NCI-H510A (cell line): ENCODE measurements at regions not wholly inside any gene's neighbourhood (a gene's known extent, or its start where the extent isn't known, plus 50 kb on each side); places are given as distances from the start of the nearest gene placed in this dataset.

Source experiments
- DNase-seq: peaks from one replicate; lab custom pipeline; 2025; lab: John Stamatoyannopoulos, UW

DNA sequence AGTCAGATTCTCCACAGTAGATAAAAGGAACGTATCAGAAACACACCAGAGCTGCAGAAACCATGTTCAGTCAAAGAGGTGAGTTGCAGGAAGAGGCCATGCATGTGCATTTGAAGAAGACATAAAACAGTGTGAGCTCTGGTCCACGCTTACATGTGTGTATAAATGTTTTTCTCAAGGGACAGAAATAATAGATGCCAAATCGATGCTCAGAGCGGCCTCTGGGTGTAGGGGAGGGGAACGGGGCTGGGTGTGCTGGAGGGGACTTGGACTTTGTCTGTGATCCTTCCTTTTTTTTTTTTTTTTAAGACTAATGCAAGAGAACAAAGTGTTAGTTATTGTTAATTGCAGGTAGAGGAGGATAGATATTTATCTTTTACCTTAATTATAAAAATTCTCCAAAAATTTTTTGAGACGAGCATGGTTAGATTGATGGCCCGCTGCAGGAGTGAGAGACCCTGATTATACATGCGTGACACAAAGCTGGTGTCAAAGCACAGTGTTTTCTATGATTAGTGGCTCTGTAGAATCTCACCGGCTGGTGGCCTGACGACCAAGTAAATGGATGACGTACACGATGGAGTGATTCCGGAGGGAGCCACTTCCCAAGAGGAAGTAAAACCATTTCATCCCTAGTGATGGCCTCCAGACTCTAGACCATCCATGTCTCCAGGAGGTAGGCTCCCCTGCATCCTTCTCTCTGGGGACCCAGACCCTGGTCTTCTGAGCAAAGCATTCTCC lies 240.2 kb downstream of the ENGASE start:
- DNase-seq: no peak

DNA sequence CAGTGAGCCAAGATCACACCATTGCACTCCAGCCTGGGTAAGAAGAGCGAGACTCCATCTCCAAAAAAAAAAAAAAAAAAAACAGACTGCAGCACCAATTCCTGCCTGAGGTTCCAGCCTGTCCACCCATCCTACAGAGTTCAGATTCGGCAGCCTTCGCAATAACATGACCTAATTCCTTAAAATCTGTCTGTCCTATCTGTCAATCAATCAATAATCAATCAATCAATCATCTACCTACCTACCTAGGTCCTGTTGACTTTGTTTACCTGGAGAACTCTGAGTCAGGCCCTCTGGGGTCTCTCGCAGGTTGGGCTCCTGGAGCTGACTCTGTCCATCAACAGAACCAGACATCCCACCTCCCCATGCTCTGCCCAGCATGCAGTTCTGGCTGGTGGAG lies 236.7 kb downstream of the ENGASE start:
- DNase-seq: no peak

DNA sequence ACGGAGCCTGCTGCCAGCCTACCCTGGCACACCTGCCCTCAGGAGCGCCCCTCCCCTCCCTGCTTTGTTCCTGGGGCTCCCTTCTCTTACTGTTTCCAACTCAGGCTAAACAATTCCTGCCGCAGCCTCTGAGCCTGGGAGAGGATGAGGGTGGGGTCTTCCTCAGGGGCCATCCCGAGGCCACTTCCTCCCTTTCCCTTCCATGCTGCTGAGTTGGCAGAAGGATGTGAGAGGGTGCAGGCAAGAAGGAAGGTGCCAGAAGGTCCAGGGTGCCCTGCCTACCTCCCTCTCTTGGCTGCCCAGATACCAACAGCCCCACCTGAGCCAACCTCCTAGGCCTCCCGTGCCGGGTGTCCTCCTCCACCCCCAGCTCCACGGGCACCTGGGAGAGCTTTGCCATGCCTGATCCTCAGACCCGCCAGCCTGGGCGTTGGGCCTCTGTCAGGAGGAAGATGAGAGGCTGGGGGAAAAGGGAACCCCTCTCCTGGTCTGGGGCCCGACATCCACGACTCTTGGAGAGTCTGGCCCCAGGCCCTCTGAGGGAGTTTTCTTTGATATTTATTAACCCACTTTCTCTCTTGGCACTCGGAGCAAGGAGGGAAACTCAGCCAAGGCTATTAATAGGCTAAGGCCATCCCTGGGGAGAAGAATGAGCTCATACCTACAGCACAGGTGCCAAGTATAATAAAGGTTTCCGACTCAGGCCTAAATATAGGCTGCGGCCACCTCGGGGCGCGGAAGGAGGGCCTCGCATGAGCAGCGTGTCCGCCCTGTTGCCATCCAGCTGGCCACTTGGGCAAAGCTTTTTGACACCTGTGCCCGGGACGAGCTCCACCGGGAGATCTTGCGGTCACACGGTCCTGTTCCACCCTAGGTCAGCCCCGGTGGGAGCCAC lies 232.0 kb downstream of the ENGASE start:
- DNase-seq: no peak

DNA sequence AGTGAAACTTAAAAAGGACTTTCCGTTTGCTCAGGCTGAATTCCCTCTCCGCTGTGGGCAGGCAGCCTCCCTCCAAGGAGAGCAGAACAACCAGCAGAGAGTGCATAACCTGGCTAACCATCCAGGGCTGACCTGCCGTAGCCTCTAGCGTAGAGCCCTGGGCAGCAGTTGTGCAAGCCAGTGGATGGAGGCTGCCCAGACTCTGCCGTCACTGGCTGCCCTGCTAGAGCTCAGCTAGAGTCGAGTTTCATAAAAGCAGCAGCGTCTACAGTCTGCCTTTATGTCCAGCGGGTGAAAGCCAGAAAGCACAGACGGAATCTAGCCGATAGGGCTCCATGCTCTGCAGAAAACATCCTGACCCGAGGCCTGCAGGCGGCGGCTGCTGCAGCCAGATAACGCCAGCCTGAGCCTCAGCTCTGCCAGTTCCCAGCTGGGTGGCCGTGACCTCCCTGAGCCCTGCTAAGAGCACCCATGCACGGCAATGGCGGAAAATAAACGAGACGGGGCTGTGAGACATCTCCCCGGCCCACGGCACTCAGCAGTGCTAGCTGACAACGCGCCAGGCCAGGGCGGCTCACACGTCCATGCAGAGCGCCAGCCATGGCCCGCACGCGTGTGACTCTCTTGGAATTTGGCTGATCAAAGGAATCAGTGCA lies 231.3 kb downstream of the ENGASE start:
- DNase-seq: no peak

DNA sequence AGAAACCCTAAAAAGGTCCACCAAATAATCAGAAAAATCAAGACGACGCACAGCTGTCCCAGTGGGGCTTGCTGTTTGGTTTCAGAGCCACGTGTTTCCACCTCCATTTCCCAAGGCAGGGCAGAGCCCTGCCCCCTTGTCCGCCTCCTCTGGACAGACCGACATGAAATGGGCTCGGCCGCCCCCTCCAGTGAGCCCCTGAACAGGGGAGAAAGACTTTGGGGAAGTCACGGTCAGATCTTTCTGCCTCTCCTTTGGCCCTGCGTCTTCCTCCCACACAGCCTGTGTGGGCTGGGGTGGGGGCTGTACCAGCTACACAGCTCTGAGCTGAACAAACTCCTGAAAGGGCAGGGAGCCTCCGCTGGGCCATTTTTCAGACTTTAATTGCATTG lies 230.7 kb downstream of the ENGASE start:
- DNase-seq: no peak

DNA sequence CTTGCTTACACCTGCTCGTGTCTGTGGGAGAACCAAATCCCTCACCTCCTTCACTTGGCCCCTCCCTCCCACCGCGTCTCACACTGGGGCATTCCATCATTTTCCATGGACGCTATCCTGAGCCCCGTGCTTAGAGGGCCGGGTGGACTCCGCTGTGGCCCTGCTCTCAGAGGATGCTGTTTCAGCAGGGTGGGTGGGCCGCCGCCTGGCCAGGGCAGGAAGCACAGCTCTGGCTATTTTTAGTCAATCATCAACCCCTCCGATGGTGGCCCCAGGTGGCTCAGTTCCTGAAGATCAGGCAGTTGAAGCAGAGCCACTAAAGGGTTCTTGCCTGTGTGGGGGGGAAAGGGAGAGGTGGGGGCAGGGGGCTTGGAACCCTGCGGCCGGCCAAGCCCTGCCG lies 230.3 kb downstream of the ENGASE start:
- no peak for DNase-seq

DNA sequence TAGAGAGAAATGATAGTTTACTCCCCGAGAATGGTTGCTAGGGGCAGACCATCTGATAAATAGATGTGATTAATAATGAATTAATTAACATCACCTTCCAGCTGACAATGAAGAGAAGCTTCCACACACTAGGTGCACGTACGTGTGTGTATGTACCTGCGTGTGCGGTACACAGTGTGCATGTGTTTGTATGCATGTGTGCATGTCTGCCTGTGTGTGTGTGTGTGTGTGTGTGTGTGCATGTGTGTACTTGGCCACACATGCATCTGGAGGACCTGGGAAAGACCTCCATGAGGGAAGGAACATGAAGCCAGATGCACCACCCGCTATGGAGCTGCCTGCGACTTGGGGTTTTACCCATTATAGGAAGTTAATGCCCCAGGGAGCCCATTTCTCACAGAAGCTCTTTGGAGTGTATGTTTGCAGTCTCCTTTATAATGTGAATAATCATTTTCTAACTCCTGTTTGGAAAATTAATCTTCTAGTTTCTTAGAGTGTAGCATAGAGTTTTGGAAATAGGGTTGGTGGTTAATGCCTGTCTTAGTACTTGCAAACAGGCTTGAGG lies 229.1 kb downstream of the ENGASE start:
- DNase-seq: no peak

DNA sequence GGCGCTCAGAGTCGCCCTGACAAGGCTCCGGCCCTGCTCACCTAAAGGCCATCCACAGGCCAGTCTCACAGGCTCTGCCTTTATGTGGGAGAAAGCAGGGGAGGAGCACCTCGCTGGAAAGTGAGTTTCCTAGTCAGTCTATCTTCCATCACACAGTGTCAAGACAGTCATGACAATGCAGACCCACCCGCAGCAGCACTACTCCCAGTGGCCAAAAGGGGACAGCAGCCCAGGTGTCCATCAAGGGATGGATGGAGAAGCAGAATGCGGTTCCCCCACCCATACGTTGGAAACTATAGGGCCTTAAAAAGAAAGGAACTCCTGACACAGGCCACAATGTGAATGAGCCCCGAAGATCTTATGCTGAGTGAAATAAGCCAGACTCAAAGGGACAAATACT lies 226.8 kb downstream of the ENGASE start:
- DNase-seq: no peak

DNA sequence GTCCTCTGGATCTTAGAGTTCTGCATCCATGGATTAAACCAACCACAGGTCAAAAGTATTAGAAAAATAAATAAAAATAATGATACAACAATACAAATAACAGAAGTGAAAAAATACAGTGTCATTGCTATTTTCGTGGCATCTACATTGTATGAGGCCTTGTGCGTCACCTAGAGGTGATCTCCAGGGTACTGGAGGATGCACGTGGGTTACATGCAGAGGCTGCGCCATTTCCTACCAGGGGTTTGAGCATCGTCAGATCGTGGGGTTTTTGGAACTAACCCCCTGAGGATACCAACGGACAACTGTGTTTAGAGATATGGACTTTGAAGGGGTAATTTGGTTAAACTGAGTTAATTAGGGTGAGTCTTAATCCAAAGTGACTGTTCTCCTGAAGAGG lies 224.7 kb downstream of the ENGASE start:
- DNase-seq: no peak

DNA sequence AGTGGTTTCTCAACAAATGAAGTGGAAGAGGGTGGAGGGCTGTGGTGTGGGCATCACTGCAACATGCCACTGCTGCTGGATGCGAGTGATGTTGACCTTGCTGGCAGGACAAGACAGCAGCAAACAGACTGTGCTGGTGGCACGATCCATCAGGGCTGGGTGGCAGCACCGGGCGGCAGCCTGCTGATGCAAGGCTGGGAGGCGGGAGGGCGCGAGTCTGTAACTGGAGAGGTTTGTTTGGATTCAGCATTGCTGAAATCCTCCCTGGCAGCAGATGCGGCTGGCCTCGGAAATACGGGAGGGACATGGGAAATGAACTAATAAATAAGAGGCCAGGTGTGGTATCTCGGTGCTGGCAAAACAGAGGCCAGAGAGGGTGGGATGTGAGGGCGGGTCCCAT lies 224.2 kb downstream of the ENGASE start:
- no peak for DNase-seq

DNA sequence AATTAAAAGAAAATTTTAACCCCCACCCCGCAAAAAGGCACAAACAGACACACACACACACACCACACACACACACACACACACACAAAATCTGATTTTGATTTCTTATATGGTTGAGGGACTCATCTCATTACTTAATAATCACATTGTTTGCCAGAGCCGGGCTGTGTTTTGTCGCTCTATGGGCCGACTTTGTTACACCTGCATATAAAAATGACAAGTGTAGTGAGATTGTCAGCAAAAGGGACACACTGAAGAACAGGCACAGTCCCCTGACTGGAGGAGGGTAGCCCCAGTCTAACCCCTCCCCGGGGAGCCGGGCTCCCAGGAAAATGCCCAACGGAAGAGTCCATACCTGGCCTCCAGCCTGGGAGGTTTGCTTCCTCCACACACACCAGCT lies 221.6 kb downstream of the ENGASE start:
- no peak for DNase-seq

DNA sequence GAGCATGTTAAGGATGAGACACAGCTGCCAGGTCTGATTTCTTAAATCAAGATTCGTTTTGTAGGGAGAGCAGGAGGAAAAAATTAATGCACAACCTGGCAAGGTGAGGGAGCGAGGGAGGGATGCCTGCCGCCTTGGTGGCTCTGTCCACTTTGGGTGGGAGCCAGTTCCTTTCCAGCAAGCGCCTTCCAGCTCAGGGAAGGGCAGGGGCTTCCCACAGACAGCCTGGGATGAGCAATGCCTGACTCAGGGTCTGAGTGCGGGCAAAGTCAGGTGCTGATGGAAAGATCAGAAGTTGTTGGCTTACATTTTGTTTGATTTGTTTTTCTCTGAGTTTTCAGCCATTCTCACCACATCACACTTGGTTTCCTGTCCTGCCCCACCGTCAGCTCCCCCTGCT lies 220.7 kb downstream of the ENGASE start:
- DNase-seq: no peak

DNA sequence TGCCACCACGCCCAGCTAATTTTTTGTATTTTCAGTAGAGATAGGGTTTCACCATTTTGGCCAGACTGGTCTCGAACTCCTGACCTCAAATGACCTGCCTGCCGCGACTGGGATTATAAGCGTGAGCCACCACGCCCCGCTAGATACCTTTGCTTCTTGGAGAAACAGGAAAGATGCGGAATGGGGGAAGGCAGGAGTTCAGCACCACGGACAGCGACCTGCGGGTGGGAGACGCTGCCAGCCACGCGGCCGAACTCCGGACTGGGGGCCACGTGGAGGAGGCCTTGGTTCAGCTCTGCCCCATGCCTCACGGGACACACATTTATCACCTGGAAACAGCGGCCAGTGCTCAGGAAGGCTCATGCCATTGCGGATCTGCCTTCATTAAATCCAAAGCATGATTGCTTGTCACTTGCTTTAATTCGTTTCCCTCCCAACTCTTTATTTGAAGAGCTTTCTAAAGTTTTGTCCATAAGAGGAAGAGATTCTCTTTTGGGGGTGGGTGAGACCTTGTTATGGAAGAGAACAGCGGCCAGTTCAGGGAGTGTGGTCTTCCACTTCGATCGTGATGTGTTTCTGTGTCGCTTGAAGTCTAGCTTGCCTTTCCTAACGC lies 219.9 kb downstream of the ENGASE start:
- DNase-seq: no peak

DNA sequence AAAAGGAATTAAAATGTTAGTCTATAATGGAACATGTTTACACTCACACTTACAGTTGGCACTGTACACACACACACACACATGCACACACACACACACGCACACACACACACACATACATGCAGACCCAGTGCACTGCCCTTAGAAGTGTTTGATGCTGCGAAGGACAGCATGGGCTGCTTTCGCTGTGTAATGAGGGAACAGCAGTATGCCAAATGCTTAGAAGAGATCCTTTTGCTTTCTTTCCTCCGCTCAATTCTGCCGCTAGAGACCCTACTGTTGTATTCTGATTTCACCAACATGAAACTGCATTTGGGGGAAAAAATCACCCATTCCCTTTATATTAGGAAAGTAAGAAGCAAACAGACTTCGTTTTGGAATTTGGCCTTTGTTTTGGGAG lies 217.9 kb downstream of the ENGASE start:
- DNase-seq: no peak

DNA sequence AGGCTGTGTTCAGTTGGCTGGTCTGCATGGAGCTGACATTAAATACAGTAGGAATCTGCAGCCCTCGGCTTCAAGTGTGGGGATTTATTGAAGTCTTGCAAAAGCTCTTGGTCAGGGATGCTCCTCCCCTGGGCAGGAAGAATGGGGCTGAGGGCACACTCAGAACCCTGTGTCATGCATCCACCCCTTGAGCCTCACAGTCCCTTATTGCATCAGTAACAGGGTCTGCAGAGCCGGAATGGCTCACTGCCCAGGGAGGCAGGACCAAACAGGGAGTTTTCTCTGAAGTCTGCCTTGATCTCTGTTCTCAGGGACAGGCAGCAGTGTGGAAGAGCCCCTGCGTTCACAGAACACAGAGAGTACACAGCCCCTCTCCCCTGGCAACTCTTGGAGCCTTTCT lies 216.8 kb downstream of the ENGASE start:
- DNase-seq: no peak

DNA sequence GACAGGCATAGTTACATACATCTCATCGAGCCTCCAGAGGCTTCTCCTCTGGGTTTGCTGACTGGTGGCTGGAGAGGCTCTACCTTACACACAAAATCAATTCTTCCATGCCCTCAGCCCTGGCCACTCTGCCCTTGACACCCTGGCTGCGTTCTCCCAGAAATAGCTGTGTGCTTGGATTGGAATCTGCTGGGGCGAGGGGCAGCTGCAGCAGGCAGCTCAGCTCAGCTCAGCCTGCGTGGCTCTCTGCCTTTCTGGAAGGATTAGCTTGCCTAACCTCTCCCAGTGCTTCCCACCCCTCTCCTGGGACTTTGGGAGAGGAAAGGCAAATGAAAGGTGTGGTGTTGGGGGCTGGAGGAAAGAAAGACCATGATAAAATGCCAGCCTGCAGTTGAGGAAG lies 216.1 kb downstream of the ENGASE start:
- DNase-seq: no peak

DNA sequence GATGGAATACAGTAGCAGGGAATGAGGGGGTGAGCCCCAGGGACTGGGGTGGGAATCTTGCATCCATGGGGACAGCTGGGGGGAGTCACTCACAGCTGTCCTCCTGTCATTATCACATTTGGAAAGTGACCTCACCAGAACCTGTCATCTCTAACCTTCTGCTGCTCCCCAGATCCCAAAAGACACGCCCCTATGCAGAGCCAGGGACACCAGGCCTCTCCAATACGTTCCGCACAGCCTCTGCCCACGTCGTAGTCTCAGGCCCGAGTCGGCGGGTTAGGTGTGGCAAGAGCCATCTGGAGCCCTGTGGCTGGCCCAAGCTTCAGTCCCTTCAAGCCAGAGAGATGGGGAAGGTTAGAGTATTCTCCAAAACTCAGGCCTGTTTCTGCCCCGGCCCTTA lies 214.3 kb downstream of the ENGASE start:
- no peak for DNase-seq

DNA sequence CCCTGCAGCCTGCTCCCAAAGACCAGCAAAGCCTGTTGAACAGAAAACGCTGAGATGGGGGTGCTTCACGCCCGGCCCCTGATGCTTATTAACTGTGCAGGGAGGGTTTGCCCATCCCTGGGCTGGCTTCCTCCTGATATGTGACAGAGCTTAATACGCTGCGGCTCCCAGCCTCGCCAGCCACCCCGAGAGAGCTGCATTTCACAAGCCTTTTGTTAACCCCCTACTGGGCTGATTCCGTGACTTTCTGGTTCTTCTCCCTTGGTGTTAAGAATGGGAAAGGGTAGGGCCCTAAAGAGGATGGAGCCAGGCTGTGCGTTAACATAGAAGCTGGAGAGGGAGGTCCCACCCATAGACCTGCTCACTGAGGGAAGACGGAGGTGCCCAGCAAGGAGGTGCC lies 211.8 kb downstream of the ENGASE start:
- DNase-seq: no peak

DNA sequence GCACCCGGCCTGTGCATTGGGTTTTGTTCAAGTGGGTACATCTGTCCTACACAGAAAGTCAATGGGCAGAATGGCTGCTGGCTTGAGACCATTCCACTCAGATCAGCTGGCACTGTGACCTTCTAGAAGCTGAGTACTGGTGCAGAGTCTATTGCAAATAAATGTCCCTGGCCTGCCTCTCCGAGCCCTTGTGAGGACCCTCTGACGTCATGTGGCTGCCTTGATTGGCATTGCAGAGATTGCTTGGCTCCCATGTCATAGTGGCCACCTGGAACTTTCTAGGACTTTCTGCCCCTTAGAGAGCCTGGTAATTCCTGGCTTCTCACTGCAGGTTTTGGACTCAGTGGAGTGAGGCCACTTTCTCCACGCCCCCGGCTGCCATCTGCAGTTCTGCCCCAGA lies 211.3 kb downstream of the ENGASE start:
- DNase-seq: no peak

DNA sequence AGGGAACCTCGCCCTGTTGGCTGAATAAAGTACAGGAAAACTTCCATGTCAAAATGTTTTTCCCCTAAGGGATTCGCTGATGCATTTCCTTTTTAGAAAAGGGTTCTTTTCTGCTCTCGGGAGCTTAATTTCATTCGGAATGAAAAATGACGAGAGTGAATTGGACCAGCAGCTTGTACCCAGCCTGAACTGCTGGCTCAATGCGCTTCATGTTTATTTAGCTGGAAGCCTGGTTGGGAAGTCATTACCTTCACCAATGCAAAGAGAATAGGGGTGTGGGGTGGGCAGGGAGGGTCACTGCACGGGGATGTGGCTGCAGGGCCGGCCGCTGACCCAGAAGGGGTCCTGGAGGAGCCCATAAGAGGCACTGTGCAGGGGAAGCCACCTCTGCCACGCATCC lies 207.7 kb downstream of the ENGASE start:
- no peak for DNase-seq

DNA sequence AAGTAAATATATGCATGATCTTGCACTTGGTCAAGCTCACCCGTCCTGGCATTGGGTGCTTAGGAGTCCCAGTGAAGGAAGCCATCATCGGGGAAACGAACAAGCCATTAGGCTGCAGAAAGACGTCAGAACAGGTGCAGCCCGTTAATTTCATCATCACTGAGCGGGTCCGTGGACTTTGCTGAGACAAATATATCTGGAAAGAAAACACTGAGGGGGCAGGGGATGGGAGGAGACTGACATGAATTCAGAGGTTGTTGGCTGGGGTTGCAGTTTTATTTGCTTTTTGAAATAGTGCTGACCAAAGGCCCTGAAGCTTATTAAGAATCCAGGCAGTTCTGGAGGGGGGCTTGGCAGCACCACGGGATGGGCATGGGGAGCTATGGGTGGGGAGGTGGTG lies 207.2 kb downstream of the ENGASE start:
- no peak for DNase-seq

DNA sequence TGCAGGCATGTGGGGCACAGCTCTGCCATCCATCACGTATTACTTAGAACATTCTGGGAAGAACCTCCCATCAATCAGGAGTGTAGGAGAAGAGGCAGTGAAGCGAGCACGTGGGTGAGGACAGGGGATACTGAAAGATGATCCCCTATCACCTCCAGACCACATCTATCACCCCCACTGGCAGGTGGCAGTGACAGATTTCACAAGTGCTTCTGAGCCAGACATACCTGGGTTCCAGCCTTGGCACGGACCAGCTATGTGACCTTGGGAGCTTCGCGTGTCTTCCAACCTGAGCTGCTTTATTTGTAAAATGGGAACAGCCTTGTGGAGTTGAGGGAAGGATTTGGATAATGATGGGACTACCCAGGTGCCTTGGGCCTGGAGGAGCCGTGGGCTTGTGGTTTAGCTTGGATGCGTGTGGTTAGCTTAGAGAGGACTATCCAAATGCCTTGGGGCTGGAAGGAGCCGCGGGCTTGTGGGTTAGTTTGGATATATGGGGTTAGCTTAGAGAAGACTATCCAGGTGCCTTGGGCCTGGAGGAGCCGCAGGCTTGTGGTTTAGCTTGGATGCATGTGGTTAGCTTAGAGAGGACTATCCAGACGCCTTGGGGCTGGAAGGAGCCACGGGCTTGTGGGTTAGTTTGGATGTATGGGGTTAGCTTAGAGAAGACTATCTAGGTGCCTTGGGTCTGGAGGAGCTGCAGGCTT lies 206.4 kb downstream of the ENGASE start:
- no peak for DNase-seq
